ENCODE measurements at regions not wholly inside any gene's neighbourhood (a gene's known extent, or its start where the extent isn't known, plus 50 kb on each side); places are given as distances from the start of the nearest gene placed in this dataset.

DNA sequence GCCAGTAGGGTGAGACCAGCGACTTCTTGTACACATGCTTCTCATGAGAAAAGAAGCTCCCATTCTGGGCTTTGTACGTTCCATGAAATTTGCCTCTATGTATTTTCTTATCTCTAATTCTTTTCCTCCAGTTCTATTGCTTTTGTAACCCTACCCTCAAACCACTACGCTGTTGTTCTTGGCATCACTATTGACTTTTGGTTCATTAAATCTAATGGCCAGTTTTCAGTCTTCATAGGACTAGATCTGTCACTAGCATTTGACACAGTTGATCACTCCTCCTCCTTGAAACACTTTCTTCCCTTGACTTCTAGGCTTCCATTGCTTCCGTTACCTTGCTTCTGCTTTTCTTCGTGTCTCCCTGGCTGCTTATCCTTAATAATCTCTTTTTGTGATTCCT, 121.7 kb upstream of the GOLGA6L4 start:
- TF ChIP-seq, protein P1, sequence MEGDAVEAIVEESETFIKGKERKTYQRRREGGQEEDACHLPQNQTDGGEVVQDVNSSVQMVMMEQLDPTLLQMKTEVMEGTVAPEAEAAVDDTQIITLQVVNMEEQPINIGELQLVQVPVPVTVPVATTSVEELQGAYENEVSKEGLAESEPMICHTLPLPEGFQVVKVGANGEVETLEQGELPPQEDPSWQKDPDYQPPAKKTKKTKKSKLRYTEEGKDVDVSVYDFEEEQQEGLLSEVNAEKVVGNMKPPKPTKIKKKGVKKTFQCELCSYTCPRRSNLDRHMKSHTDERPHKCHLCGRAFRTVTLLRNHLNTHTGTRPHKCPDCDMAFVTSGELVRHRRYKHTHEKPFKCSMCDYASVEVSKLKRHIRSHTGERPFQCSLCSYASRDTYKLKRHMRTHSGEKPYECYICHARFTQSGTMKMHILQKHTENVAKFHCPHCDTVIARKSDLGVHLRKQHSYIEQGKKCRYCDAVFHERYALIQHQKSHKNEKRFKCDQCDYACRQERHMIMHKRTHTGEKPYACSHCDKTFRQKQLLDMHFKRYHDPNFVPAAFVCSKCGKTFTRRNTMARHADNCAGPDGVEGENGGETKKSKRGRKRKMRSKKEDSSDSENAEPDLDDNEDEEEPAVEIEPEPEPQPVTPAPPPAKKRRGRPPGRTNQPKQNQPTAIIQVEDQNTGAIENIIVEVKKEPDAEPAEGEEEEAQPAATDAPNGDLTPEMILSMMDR (IDR thresholded peaks at IDR 0.05; ENCODE audit: poor library complexity), result no peak
- no peak for TF ChIP-seq EZH2 (IDR thresholded peaks at IDR 0.05; ENCODE audit: borderline replicate concordance)
